ENCODE measurements at regions not wholly inside any gene's neighbourhood (a gene's known extent, or its start where the extent isn't known, plus 50 kb on each side); places are given as distances from the start of the nearest gene placed in this dataset.

GRCh38 chr11:19345519-19345847 is 104.7 kb upstream of the E2F8 start:
- TF ChIP-seq FOXP2 (optimal IDR thresholded peaks at IDR 0.05; ENCODE audit: borderline replicate concordance, extremely low read depth, extremely low read length, insufficient read depth) (no peak), TAF1 (IDR thresholded peaks at IDR 0.05; ENCODE audit: borderline replicate concordance, insufficient read depth, low read length) (no peak)

Data from PFSK-1 (cell line).